Gastroesophageal sphincter (tissue), 3 donors: ENCODE measurements at regions not wholly inside any gene's neighbourhood (a gene's known extent, or its start where the extent isn't known, plus 50 kb on each side); places are given as distances from the start of the nearest gene placed in this dataset.

Source experiments
- POLR2A ChIP-seq, 2 donors: fragments of 450-650 bp; IDR thresholded peaks; one replicate each; pipeline ENCODE4 v1.6.1; 2017; ENCODE audit warnings: antibody characterized with exemption in 2 of 2, mild to moderate bottlenecking in 2 of 2, moderate library complexity in 1 of 2
- POLR2AphosphoS5 ChIP-seq: sonication (generic); formaldehyde crosslinking; IDR thresholded peaks from one replicate; pipeline ENCODE4 v1.6.1; 2017; ENCODE audit warnings: antibody characterized with exemption
- TF ChIP-seq, protein P1 (sequence below), 4 experiments: fragments of 200-600 bp in 2 of 4; fragments of 450-650 bp in 2 of 4; sonication (generic) in 1 of 4; IDR thresholded peaks; one replicate each; pipeline ENCODE4 v1.5.1; 2017 to 2019; ENCODE audit warnings: antibody characterized with exemption in 4 of 4, mild to moderate bottlenecking in 2 of 4, moderate library complexity in 2 of 4

DNA sequence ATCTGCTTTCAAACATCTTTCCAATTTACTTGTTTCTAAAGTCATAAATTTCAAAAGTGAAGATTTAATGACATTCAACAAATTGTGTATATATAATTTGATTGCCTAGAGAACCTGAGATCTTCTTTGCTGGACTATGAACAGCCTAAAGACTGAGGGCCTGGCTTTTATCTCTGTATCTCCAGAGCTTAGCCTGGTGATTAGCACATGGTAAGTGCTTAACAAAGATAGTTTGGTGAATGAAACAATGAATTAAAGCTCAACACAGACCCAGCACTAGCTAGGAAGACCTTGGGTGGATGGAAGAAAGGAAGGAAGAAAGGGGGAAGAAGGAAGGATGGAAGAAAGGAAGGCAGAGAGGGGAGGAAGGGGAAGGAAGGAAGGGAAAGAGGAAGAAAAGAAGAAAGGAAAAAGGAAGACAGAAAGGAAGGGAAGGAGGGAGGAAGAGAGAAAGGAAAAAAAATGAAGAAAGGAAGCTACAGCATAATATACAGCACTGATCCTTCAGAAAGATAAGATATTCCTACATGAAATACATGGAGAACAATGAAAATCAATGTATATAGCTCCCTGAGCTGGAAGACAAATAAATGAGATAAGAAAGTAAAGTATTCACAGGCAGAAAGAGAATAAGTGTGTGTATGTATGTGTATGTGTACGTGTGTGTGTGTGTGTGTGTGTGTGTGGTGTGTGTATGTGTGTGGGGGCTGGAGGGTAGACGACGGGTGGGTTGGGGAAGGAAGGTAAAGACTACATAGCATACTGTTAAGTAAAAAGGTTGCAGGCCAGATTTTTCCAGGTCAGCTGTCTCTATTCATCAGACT, 318.2 kb downstream of the TNS1 start:
- TF ChIP-seq, protein P1, sequence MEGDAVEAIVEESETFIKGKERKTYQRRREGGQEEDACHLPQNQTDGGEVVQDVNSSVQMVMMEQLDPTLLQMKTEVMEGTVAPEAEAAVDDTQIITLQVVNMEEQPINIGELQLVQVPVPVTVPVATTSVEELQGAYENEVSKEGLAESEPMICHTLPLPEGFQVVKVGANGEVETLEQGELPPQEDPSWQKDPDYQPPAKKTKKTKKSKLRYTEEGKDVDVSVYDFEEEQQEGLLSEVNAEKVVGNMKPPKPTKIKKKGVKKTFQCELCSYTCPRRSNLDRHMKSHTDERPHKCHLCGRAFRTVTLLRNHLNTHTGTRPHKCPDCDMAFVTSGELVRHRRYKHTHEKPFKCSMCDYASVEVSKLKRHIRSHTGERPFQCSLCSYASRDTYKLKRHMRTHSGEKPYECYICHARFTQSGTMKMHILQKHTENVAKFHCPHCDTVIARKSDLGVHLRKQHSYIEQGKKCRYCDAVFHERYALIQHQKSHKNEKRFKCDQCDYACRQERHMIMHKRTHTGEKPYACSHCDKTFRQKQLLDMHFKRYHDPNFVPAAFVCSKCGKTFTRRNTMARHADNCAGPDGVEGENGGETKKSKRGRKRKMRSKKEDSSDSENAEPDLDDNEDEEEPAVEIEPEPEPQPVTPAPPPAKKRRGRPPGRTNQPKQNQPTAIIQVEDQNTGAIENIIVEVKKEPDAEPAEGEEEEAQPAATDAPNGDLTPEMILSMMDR (IDR thresholded peaks at IDR 0.05) = no peak
- TF ChIP-seq POLR2A (IDR thresholded peaks at IDR 0.05) = no peak
- no peak for TF ChIP-seq POLR2AphosphoS5
